Endothelial cell of umbilical vein (primary cell): ENCODE measurements at regions not wholly inside any gene's neighbourhood (a gene's known extent, or its start where the extent isn't known, plus 50 kb on each side); places are given as distances from the start of the nearest gene placed in this dataset.

ENCODE experiments used
- BruUV-seq: library from RNA; stranded (reverse); fragments of 400-500 nt; replicated peaks from 2 replicates; lab custom pipeline; 2021; lab: Mats Ljungman, UMichigan
- CTCF ChIA-PET: fragments of 300-600, 350-600 bp; sonication (Branson Sonifier 250); formaldehyde crosslinking; loops from one replicate; lab custom pipeline; 2021; ENCODE audit warnings: antibody characterized with exemption, inconsistent platforms; lab: Charles Lee
- POLR2A ChIA-PET: fragments of 300-600, 350-600 bp; sonication (Branson Sonifier 250); formaldehyde crosslinking; loops from one replicate; lab custom pipeline; 2021; ENCODE audit warnings: antibody characterized with exemption, inconsistent platforms; lab: Charles Lee
- DNase-seq: peaks from one replicate; pipeline ENCODE4 v3.0.0-alpha.2; 2011; ENCODE audit warnings: low read depth, low spot score
- FAIRE-seq: peaks from 2 replicates; lab custom pipeline; 2011; peaks lifted over from hg19 to GRCh38; lab: Jason Lieb, UNC
- H2AFZ ChIP-seq: 2 replicates; pipeline ENCODE4 v1.6.0; 2012; ENCODE audit warnings: low read depth, low read length, control low read depth, inconsistent platforms
- H3K27ac ChIP-seq: 2 replicates; pipeline ENCODE4 v1.5.1; 2011; ENCODE audit warnings: low read depth, mild to moderate bottlenecking, control low read depth, low read length, moderate library complexity; ENCODE audit not compliant: insufficient read depth
- H3K27me3 ChIP-seq, 2 experiments: 2 replicates each; pipeline versions ENCODE4 v1.6.0 to v1.6.1; 2011; ENCODE audit warnings: low read length in 2 of 2, mixed read lengths in 1 of 2; ENCODE audit not compliant: control insufficient read depth in 2 of 2, insufficient read depth in 2 of 2
- H3K36me3 ChIP-seq, 2 experiments: 2 replicates in 1 of 2; 3 replicates in 1 of 2; pipeline ENCODE4 v1.5.1; 2011; ENCODE audit warnings: low read length in 2 of 2, mild to moderate bottlenecking in 1 of 2, moderate library complexity in 1 of 2; ENCODE audit not compliant: control insufficient read depth in 2 of 2, insufficient read depth in 2 of 2; ENCODE audit errors: extremely low read depth in 1 of 2
- H3K4me1 ChIP-seq: 3 replicates; pipeline ENCODE4 v1.5.1; 2011; ENCODE audit warnings: mild to moderate bottlenecking, low read length; ENCODE audit not compliant: control insufficient read depth, insufficient read depth; ENCODE audit errors: extremely low read depth
- H3K4me2 ChIP-seq: 2 replicates; pipeline ENCODE4 v1.6.1; 2011; ENCODE audit warnings: low read length, control low read depth, mixed read lengths; ENCODE audit not compliant: insufficient read depth
- H3K4me3 ChIP-seq, 3 experiments: fragments of 200-600 bp in 1 of 3; sonication (generic), shearing (Covaris generic) in 1 of 3; replicated peaks in 1 of 3; 2 replicates each; pipeline ENCODE4 v1.5.1; 2011 to 2016; ENCODE audit warnings: control low read depth in 3 of 3, low read length in 3 of 3, mild to moderate bottlenecking in 2 of 3, inconsistent platforms in 1 of 3, low read depth in 1 of 3, moderate library complexity in 1 of 3; ENCODE audit not compliant: insufficient read depth in 1 of 3
- H3K79me2 ChIP-seq: 2 replicates; pipeline ENCODE4 v1.6.0; 2012; ENCODE audit warnings: low read length, inconsistent platforms; ENCODE audit not compliant: control insufficient read depth, insufficient read depth
- H3K9ac ChIP-seq: replicated peaks from 2 replicates; pipeline ENCODE3; 2011; ENCODE audit warnings: low read length, control low read depth; ENCODE audit not compliant: insufficient read depth; ENCODE audit errors: extremely low read depth
- H3K9me1 ChIP-seq: replicated peaks from 3 replicates; pipeline ENCODE4 v1.6.0; 2011; ENCODE audit warnings: mild to moderate bottlenecking, low read length; ENCODE audit not compliant: control insufficient read depth, insufficient read depth; ENCODE audit errors: extremely low read depth
- H3K9me3 ChIP-seq: replicated peaks from 2 replicates; pipeline ENCODE4 v1.5.1; 2012; ENCODE audit warnings: low read length, inconsistent platforms; ENCODE audit not compliant: control insufficient read depth, insufficient read depth
- H4K20me1 ChIP-seq: replicated peaks from 2 replicates; pipeline ENCODE3; 2011; ENCODE audit warnings: mild to moderate bottlenecking, low read length; ENCODE audit not compliant: control insufficient read depth, insufficient read depth; ENCODE audit errors: extremely low read depth
- EZH2 ChIP-seq: IDR thresholded peaks from 2 replicates; pipeline ENCODE4 v1.6.1; 2012; ENCODE audit warnings: borderline replicate concordance, low read depth, mild to moderate bottlenecking, moderate library complexity, low read length, inconsistent platforms; ENCODE audit not compliant: severe bottlenecking
- FOS ChIP-seq: IDR thresholded peaks from 2 replicates; pipeline ENCODE4 v1.6.1; 2011; ENCODE audit warnings: mild to moderate bottlenecking, low read length, moderate library complexity, borderline replicate concordance; ENCODE audit not compliant: insufficient read depth
- GATA2 ChIP-seq: IDR thresholded peaks from 2 replicates; pipeline ENCODE4 v1.7.0; 2011; ENCODE audit warnings: low read depth, mild to moderate bottlenecking, moderate library complexity, mixed read lengths, low read length; ENCODE audit not compliant: insufficient read length, insufficient read depth
- JUN ChIP-seq: IDR thresholded peaks from 2 replicates; pipeline ENCODE4 v1.6.1; 2011; ENCODE audit warnings: borderline replicate concordance, low read depth; ENCODE audit not compliant: insufficient read length, insufficient read depth
- MYC ChIP-seq: IDR thresholded peaks from one replicate; pipeline ENCODE4 v1.6.1; 2011; ENCODE audit warnings: mild to moderate bottlenecking, low read depth, low read length
- POLR2A ChIP-seq: IDR thresholded peaks from 2 replicates; pipeline ENCODE4 v1.6.1; 2012; ENCODE audit warnings: low read depth, mild to moderate bottlenecking, control low read depth, low read length
- POLR2AphosphoS5 ChIP-seq: IDR thresholded peaks from 2 replicates; pipeline ENCODE4 v1.6.1; 2012; ENCODE audit warnings: low read depth, mild to moderate bottlenecking, control low read depth, low read length, moderate library complexity; ENCODE audit not compliant: insufficient read depth
- dilution Hi-C: fragments of 300-500 bp; cut with MboI; formaldehyde crosslinking; loops from one replicate; pipeline ENCODE4 v1.15.0; 2019; ENCODE audit warnings: low sequenced_read_pairs; ENCODE audit not compliant: extremely low pct_ligation_motif_present
- intact Hi-C: fragments of 100-400 bp; cut with micrococcal nuclease; formaldehyde crosslinking; loops from one replicate; pipeline ENCODE4 v1.10.0; 2022
- TF ChIP-seq, protein P1 (sequence below): IDR thresholded peaks from 2 replicates; pipeline ENCODE4 v1.6.1; 2011; ENCODE audit not compliant: insufficient read depth, insufficient read length
- TF ChIP-seq, protein P2 (sequence below), 2 donors: IDR thresholded peaks; 1 replicate in 1 of 2; 2 replicates in 1 of 2; pipeline ENCODE4 v1.5.1; 2011; ENCODE audit warnings: low read length in 2 of 2, mild to moderate bottlenecking in 2 of 2, moderate library complexity in 2 of 2, control low read depth in 1 of 2, inconsistent platforms in 1 of 2, low read depth in 1 of 2; ENCODE audit not compliant: insufficient read depth in 1 of 2; ENCODE audit errors: extremely low read depth in 1 of 2

DNA sequence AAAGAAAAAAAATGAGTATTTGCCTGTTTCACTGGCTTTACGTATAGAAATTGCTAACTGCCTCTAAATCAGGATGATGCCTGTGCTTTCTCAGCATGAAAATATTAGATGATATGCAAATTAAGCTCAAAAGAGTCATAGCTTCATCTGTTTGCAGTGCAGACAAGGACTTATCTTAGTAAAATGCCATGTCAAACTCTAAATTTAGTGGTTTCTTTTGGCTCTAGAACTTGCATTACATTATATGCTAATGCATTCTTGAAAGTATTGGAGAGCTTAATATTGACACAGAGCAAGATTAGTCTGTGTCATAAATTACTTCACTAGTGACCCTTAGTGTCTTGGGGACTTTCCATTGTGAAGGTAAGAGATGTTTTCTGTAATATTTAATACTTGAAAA is 1109.1 kb upstream of the NRXN1 start:
- H3K9me3 ChIP-seq, result no peaks in the 10 kb centered on the region
- H3K36me3 ChIP-seq, result no peaks in the 10 kb centered on the region
- H3K79me2 ChIP-seq, result no peaks in the 10 kb centered on the region
- H2AFZ ChIP-seq, result no peak overlapping the region
- BruUV-seq, result no TSS peak
- no peaks in the 10 kb centered on the region for H3K4me1 ChIP-seq
- H3K9me1 ChIP-seq, result no peaks in the 10 kb centered on the region
- H3K4me3 ChIP-seq, result no peak overlapping the region
- H3K4me2 ChIP-seq, result no peak overlapping the region
- no peak overlapping the region for H3K9ac ChIP-seq
- H3K27me3 ChIP-seq, result no peaks in the 10 kb centered on the region
- H3K27ac ChIP-seq, result no peak overlapping the region
- intact Hi-C loops, result no loop called here
- H4K20me1 ChIP-seq, result no peaks in the 10 kb centered on the region
- TF ChIP-seq MYC (no peak), JUN (no peak), GATA2 (no peak), FOS (no peak), POLR2A (no peak), EZH2 (no peak), POLR2AphosphoS5 (no peak)
- TF ChIP-seq, protein P1, sequence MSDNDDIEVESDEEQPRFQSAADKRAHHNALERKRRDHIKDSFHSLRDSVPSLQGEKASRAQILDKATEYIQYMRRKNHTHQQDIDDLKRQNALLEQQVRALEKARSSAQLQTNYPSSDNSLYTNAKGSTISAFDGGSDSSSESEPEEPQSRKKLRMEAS, result no peak
- TF ChIP-seq, protein P2, sequence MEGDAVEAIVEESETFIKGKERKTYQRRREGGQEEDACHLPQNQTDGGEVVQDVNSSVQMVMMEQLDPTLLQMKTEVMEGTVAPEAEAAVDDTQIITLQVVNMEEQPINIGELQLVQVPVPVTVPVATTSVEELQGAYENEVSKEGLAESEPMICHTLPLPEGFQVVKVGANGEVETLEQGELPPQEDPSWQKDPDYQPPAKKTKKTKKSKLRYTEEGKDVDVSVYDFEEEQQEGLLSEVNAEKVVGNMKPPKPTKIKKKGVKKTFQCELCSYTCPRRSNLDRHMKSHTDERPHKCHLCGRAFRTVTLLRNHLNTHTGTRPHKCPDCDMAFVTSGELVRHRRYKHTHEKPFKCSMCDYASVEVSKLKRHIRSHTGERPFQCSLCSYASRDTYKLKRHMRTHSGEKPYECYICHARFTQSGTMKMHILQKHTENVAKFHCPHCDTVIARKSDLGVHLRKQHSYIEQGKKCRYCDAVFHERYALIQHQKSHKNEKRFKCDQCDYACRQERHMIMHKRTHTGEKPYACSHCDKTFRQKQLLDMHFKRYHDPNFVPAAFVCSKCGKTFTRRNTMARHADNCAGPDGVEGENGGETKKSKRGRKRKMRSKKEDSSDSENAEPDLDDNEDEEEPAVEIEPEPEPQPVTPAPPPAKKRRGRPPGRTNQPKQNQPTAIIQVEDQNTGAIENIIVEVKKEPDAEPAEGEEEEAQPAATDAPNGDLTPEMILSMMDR (IDR thresholded peaks at IDR 0.05; ENCODE audit: extremely low read depth in 1 of 2, insufficient read depth in 1 of 2, low read depth in 1 of 2, low read length in 2 of 2), result no peak
- dilution Hi-C loops, result no loop called here
- ChIA-PET POLR2A (no interaction called here), CTCF (no interaction called here)
- DNase-seq (no peak), FAIRE-seq (no peak)
